ENCODE measurements at regions not wholly inside any gene's neighbourhood (a gene's known extent, or its start where the extent isn't known, plus 50 kb on each side); places are given as distances from the start of the nearest gene placed in this dataset.

DNA sequence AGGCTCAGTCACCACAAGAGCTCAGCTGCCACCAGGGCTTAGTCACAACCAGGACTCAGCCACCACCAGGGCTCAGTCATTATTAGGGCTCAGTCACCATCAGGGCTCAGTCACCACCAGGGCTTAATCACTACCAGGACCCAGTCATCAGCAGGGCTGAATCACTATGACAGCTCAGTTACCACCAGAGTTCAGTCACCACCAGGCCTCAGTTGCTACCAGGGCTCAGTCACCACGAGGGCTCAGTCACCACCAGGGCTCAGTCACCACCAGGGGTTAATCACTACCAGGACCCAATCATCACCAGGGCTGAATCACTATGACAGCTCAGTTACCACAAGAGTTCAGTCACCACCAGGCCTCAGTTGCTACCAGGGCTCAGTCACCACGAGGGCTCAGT, 196.2 kb downstream of the NPHP4 start:
- RAD21 ChIA-PET (ENCODE audit: low non-redundant PET in 1 of 2, low total read pairs in 2 of 2, uncharacterized antibody in 2 of 2, unreplicated experiment in 2 of 2) = no interaction called here
- no peak overlapping the region for H3K4me3 ChIP-seq (replicated peaks in 1 of 2; ENCODE audit: low read depth in 1 of 2, low read length in 2 of 2)
- H3K27ac ChIP-seq (ENCODE audit: low read depth, low read length) = no peak overlapping the region
- H3K9me3 ChIP-seq (ENCODE audit: control insufficient read depth in 1 of 2, insufficient read depth in 1 of 2, low read depth in 1 of 2, low read length in 2 of 2) = no peaks in the 10 kb centered on the region
- no peak overlapping the region for H3K4me2 ChIP-seq (ENCODE audit: low read length)
- POLR2A ChIA-PET = no interaction called here
- no peak overlapping the region for H3K9ac ChIP-seq (ENCODE audit: low read length)
- CTCF ChIA-PET = no interaction called here
- DNase-seq (ENCODE audit: low read depth, low spot score) = no peak
- no peaks in the 10 kb centered on the region for H3K4me1 ChIP-seq (ENCODE audit: control insufficient read depth in 1 of 2, insufficient read depth in 2 of 2, low read length in 2 of 2)
- no peaks in the 10 kb centered on the region for H3K79me2 ChIP-seq (ENCODE audit: insufficient read depth, low read length)
- no peaks in the 10 kb centered on the region for H4K20me1 ChIP-seq (ENCODE audit: insufficient read depth)
- intact Hi-C loops (cut with micrococcal nuclease) = no loop called here
- no peak; the same call in 1 of the 2 replicates for ATAC-seq
- no peaks in the 10 kb centered on the region for H3K9me2 ChIP-seq (ENCODE audit: insufficient read depth)
- BruUV-seq (replicated peaks) = no TSS peak
- no peak overlapping the region for H2AFZ ChIP-seq (ENCODE audit: low read depth, low read length, poor library complexity, severe bottlenecking)
- peaks cover 42% of the 10 kb centered on the region for H3K27me3 ChIP-seq (ENCODE audit: insufficient read depth, low read length)
- H3K36me3 ChIP-seq (ENCODE audit: control insufficient read depth in 1 of 2, insufficient read depth in 2 of 2, low read length in 2 of 2) = no peaks in the 10 kb centered on the region
- TF ChIP-seq POLR2AphosphoS5 (IDR thresholded peaks at IDR 0.05; ENCODE audit: low read depth, low read length) (no peak), YY1 (IDR thresholded peaks at IDR 0.05; ENCODE audit: extremely low read depth, insufficient replicate concordance, low read depth, low read length) (no peak), POLR2A (IDR thresholded peaks at IDR 0.05; ENCODE audit: borderline replicate concordance, extremely low read depth, insufficient read depth, insufficient read length) (no peak), REST (IDR thresholded peaks at IDR 0.05; ENCODE audit: low read depth) (no peak)
- TF ChIP-seq, protein P1, sequence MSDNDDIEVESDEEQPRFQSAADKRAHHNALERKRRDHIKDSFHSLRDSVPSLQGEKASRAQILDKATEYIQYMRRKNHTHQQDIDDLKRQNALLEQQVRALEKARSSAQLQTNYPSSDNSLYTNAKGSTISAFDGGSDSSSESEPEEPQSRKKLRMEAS (IDR thresholded peaks at IDR 0.05) = no peak

- Histone ChIP-seq H3K27ac (ENCODE audit: low read depth, low read length) (no peak overlapping the region), H3K27me3 (ENCODE audit: insufficient read depth, low read length) (peaks cover 42% of the 10 kb centered on the region), H4K20me1 (ENCODE audit: insufficient read depth) (no peaks in the 10 kb centered on the region), H3K9me3 (ENCODE audit: control insufficient read depth in 1 of 2, insufficient read depth in 1 of 2, low read depth in 1 of 2, low read length in 2 of 2) (no peaks in the 10 kb centered on the region), H3K4me3 (replicated peaks in 1 of 2; ENCODE audit: low read depth in 1 of 2, low read length in 2 of 2) (no peak overlapping the region), H2AFZ (ENCODE audit: low read depth, low read length, poor library complexity, severe bottlenecking) (no peak overlapping the region), H3K4me1 (ENCODE audit: control insufficient read depth in 1 of 2, insufficient read depth in 2 of 2, low read length in 2 of 2) (no peaks in the 10 kb centered on the region), H3K4me2 (ENCODE audit: low read length) (no peak overlapping the region), H3K36me3 (ENCODE audit: control insufficient read depth in 1 of 2, insufficient read depth in 2 of 2, low read length in 2 of 2) (no peaks in the 10 kb centered on the region), H3K79me2 (ENCODE audit: insufficient read depth, low read length) (no peaks in the 10 kb centered on the region), H3K9ac (ENCODE audit: low read length) (no peak overlapping the region), H3K9me2 (ENCODE audit: insufficient read depth) (no peaks in the 10 kb centered on the region)
- BruUV-seq (replicated peaks) = no TSS peak
- ATAC-seq (no peak), DNase-seq (ENCODE audit: low read depth, low spot score) (no peak)
- POLR2A ChIA-PET = no interaction called here
- intact Hi-C loops (cut with micrococcal nuclease) = no loop called here
- CTCF ChIA-PET = no interaction called here
- RAD21 ChIA-PET (ENCODE audit: low non-redundant PET in 1 of 2, low total read pairs in 2 of 2, uncharacterized antibody in 2 of 2, unreplicated experiment in 2 of 2) = no interaction called here
- TF ChIP-seq CBX3 (IDR thresholded peaks at IDR 0.05; ENCODE audit: low read depth) = no peak
- no peak for TF ChIP-seq EZH2 (IDR thresholded peaks at IDR 0.05)
- no peak for TF ChIP-seq ELF1 (IDR thresholded peaks at IDR 0.05; ENCODE audit: borderline replicate concordance, low read depth)
- no peak for TF ChIP-seq YY1 (IDR thresholded peaks at IDR 0.05; ENCODE audit: extremely low read depth, insufficient replicate concordance, low read depth, low read length)
- TF ChIP-seq ZFX (IDR thresholded peaks at IDR 0.05) = no peak
- no peak for TF ChIP-seq CEBPB (IDR thresholded peaks at IDR 0.05; ENCODE audit: low read depth)
- no peak for TF ChIP-seq RAD21 (IDR thresholded peaks at IDR 0.05; ENCODE audit: low read depth)
- no peak for TF ChIP-seq ZBTB33 (IDR thresholded peaks at IDR 0.05; ENCODE audit: extremely low read depth, insufficient replicate concordance, low read length)
- no peak for TF ChIP-seq POLR2A (IDR thresholded peaks at IDR 0.05; ENCODE audit: borderline replicate concordance, extremely low read depth, insufficient read depth, insufficient read length)
- TF ChIP-seq, protein P2, sequence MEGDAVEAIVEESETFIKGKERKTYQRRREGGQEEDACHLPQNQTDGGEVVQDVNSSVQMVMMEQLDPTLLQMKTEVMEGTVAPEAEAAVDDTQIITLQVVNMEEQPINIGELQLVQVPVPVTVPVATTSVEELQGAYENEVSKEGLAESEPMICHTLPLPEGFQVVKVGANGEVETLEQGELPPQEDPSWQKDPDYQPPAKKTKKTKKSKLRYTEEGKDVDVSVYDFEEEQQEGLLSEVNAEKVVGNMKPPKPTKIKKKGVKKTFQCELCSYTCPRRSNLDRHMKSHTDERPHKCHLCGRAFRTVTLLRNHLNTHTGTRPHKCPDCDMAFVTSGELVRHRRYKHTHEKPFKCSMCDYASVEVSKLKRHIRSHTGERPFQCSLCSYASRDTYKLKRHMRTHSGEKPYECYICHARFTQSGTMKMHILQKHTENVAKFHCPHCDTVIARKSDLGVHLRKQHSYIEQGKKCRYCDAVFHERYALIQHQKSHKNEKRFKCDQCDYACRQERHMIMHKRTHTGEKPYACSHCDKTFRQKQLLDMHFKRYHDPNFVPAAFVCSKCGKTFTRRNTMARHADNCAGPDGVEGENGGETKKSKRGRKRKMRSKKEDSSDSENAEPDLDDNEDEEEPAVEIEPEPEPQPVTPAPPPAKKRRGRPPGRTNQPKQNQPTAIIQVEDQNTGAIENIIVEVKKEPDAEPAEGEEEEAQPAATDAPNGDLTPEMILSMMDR (IDR thresholded peaks at IDR 0.05 in 2 of 3, conservative IDR thresholded peaks at IDR 0.05 in 1 of 3; ENCODE audit: borderline replicate concordance in 1 of 3, insufficient read depth in 1 of 3, low read depth in 2 of 3, low read length in 2 of 3) = no peak
Measured at GRCh38 chr1:5794279-5794678, 197.9 kb downstream of the NPHP4 start.

All from HCT116 (cell line).